GM21717 (cell line): ENCODE measurements at regions not wholly inside any gene's neighbourhood (a gene's known extent, or its start where the extent isn't known, plus 50 kb on each side); places are given as distances from the start of the nearest gene placed in this dataset.
"Not testable (repeated sequence)": the region's sequence is repeated elsewhere in the genome, so short reads cannot be mapped to it uniquely, and the experiment has no call there.

ENCODE experiments used
- ATAC-seq: cut with Tn5 transposase; IDR thresholded peaks from one replicate; pipeline ENCODE4 v1.9.1; 2021; ENCODE audit warnings: mild to moderate bottlenecking, moderate library complexity; ENCODE audit not compliant: unreplicated experiment

- ATAC-seq: no peak
These were observed 113.2 kb downstream of the RTP4 start for GRCh38 chr3:187481426-187481825.

GRCh38 chr3:187475613-187476012, 107.4 kb downstream of the RTP4 start:
- not testable (repeated sequence) for ATAC-seq

GRCh38 chr3:187473778-187474406, 105.7 kb downstream of the RTP4 start:
- no peak for ATAC-seq

DNA sequence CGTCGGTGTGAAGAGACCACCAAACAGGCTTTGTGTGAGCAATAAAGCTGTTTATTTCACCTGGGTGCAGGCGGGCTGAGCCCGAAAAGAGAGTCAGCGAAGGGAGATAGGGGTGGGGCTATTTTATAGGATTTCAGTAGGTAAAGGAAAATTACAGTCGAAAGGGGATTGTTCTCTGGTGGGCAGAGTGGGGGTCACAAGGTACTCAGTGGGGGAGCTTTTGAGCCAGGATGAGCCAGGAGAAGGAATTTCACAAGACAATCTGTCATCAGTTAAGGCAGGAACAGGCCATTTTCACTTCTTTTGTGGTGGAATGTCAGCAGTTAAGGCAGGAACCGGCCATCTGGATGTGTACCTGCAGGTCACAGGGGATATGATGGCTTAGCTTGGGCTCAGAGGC, 98.1 kb downstream of the RTP4 start:
- ATAC-seq: not testable (repeated sequence)

GRCh38 chr3:187465503-187465902, 97.3 kb downstream of the RTP4 start:
- ATAC-seq: no peak

- no peak for ATAC-seq
These were observed 96.5 kb downstream of the RTP4 start for GRCh38 chr3:187464682-187465081.

DNA sequence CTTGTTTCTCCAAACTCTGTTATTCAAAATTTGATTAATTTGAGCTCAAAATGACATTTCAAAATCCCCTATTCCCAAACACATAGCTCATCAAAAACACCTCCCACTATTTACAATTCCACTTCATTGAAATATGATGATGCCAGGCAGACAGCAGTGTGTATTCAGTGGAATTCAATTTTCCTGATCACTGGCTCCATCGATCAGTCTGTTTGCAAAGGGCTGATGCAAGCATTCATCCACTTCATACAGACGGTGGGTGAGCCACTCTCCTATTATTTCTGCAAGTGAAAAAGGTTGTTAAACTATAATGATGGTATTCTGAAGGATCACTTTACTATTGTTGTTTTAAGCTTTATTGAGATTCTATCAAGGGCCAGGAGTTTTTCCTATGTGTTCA, 90.7 kb downstream of the RTP4 start:
- ATAC-seq: no peak

DNA sequence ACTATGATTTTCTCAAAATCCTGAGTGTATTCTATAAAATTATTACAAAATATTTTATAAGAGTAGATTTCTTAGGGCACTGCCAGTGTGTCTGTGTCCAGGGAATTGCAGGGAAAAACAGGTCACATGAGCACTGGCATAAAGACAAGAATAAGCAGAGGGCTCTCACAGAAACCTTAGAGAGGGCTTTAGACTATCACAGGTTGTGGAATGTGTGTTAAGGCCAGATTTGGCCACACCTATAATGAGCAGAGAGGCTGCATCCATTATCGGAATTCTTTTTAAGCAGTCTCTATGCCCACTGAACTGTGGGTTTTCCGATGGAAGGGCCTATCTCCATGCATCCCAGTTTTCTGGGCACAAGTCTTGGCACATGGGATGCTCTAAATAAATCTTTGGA, 90.2 kb downstream of the RTP4 start:
- ATAC-seq: no peak

DNA sequence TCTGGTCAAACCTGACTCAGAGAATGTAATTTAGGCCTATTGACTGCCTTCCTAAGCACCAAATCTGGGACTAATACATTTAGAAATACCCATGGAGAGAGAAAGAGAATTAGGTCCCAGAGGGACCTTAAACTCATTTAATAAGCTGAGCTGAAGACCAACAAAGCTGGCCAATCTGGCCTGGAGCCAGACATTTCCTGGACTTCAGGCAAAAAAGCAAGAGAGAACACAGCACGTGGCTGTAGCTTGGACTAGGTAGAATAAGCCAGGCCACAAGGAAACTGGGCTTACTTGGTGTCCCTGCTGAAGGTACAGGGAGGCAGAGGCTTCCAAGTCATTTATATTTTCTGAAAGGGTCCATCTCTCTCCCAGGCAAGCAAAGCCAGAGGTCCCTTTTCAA, 88.1 kb downstream of the RTP4 start:
- ATAC-seq: no peak

GRCh38 chr3:187454085-187454815, 86.1 kb downstream of the RTP4 start:
- no peak for ATAC-seq

- ATAC-seq: no peak
These were observed 82.4 kb downstream of the RTP4 start for GRCh38 chr3:187450431-187451190.

DNA sequence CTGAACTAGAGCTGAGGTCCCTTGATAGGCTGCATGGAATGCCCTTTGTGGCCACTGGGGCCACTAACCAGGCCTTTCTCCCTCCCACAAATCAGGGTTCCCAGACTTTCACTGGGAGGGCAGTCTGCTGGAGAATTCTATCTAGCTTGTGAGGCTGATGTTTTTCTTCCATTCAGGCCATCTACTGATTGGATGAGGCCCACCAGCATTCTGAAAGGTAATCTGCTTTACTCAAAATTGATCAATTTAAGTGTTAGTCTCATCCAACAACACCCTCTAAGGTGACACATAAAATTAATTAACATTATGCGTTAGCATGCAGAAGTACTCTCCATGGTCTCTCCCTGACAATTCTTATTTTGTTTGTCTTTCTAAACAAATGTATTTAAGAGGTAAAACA, 80.5 kb downstream of the RTP4 start:
- ATAC-seq: no peak

DNA sequence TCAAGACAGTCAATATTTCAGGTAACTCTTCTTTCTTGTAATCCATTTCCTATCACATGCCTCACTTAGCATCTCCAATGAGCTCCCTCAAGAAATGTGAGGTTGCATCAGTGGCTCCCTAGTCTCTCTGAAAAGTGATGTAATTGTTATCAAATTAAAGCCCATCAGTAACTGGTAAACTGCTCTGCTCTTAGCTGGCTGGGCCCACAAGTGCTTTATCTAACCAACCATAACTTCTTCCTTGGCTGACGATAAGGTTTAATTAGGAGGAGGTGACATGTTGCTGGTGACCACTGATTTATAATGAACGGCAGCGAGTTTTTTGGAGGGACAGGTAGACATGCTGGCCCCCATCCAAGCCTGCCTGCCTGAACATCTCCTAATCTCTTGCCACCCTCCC, 79.6 kb downstream of the RTP4 start:
- ATAC-seq: no peak

DNA sequence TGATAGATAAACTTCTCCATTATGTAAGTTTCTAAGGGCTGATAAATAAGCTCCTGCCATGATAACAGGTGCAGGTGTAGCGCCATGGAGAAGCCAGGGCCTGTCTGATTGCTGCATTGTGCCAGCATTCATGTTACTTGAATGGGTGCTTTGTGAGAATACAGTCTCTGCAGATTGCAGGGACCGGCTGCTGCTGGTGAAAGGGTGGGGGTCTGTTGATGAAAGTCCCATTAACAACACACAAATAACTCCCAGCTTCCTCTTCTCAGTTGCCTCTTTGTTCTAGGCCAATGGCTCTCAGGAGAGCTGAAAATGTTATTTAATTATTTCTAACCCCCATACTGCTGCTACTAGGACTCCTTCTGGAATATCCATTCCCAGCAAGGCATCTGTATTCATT, 77.2 kb downstream of the RTP4 start:
- ATAC-seq: no peak

DNA sequence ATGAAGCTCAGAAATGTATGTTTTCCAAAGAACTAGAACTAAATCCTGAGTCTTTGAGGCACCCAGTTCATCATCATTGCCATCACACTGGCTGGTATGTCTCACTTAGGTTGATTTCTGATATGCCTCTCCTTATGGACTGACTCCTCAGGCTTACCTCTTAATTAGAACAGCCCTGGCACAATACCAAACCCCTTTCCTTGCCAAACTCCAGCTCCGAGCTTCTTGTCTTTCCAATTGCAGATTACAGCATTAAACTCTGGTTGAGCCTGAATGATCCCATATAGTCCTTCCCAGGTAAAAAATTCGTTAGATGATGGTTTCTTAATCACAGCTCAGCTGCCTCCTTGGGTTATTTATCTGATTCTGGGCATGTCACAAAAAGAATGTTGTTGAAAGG, 66.3 kb downstream of the RTP4 start:
- ATAC-seq: no peak

- ATAC-seq: no peak
These were observed 62.4 kb downstream of the RTP4 start for GRCh38 chr3:187430576-187430975.
